GM19438 (cell line): ENCODE measurements at regions not wholly inside any gene's neighbourhood (a gene's known extent, or its start where the extent isn't known, plus 50 kb on each side); places are given as distances from the start of the nearest gene placed in this dataset.

Experiments
- ATAC-seq: cut with Tn5 transposase; IDR thresholded peaks from one replicate; pipeline ENCODE4 v1.9.1; 2021; ENCODE audit warnings: low read depth; ENCODE audit not compliant: unreplicated experiment

DNA sequence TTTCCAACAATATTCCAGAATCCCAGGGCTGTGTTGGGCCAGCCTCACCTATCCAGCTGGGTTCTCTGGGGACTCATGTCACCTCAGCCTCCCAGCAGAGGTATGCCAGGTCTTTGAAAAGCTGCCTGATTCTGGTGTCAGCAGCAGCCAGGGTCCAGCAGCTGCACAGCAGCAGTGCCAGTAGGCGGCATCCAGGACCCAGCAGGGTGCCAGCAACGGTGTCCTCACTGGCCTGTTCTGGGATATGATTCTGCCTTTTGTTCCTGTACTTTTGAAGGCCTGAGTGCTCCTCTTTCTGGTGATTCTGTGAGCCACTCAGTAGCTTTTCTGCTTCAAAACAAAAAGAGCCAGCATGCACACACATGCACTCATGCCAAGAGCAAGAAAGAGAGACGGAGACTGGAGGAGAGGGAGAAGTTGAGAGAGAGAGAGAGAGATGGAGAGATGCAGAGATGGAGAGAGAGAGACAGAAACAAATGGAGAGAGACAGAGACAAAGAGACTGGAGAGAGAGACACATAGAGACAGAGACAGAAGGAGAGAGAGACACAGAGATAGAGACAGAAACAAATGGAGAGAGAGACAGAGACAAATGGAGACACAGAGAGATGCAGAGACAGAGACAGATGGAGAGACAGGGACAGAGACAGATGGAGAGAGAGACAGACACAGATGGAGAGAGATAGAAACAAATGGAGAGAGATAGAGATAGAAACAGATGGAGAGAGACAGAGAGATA lies 205.7 kb downstream of the UACA start:
- no peak for ATAC-seq

DNA sequence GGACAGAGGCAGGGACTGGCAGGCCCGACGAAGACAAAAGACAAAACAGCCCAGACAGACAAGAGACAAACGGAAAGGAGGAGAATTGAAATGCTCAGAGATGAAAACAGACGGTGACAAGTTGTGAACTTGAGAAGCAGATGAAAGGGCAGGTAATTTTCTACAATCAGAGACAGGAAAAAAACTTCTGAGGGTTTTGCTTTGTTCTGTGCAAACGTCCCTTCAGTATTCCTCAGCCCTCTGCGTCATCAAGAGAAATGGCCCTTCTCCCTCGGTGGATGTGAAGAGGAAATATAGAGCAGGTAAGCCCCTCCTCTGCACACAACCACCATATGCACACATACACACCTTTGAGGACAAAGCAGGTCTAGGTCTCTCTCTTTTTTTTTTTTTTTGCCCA lies 206.6 kb downstream of the UACA start:
- ATAC-seq: no peak

DNA sequence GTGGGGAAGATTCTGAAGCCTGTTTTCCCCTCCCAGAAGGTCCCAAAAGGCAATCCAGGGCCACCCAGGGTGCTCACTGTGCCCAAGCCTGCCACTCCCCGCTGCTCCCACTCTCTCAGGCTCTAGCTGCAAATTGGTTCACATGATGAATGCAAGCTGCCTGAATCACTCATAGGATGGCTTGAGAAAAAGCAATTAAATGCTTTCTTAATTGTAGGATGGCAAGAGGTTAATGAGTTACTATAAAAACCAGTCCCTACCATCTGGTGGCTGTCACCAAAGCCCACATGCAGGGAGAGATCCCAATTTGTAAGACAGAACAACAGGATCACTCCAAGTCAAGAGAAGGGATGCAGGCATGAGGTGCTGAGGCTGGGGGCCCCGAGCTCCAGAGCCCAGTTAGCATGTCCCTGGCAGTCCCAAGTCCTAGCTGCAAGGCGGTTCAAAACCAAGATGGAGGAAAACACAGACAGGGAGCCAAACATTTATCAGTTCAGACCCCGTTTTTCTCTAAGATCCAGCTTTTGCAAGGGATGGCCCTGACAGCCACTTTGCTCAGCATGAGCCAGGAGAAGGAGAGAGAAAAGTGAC lies 207.1 kb downstream of the UACA start:
- ATAC-seq: no peak

DNA sequence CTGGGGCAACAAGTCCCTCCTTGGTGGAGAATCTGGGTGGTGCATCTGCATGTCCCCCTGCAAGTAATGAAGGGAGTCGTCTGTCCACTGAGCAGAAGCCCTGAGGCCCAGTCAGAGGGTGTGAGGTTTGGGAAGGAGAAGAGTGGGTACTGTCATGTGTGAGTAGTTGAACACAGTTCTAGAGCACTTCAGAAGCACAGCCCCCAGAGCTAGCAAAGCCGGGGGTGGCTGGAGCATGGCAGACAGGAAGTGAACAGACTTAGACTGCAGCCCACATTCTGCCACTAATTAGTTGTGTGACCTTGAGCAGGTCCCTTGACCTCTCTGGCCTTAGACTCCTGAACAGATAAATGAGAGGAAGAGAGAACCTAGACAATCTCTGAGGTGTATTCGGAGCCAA lies 207.6 kb downstream of the UACA start:
- ATAC-seq: no peak

DNA sequence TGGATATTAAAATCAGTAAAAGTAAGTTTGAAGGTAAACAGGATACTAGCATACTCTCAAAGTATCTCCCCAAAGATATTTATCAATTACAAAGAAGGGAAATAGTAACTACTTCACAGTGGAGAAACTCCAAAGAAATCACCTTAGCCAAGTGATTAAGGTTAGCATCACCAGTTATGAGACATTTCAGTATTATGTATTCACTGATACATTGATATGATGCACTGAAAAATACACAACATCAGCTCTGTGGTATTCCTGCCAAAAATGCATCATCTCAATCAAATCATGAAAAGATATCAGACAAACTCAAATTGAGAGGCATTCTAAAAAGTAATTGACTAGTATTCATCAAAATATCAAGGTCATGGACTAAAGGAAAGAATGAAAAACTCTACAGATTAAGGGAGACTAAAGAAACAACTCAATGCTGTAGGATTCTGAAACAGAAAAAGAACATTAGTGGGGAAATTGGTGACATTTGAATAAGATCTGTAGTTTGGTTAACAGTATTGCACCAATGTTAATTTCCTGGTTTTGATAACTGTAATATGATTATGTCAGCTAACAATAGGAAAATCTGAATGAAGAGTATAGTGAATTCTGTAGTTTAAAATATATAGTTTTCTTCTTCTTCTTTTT lies 215.4 kb downstream of the UACA start:
- ATAC-seq: no peak

DNA sequence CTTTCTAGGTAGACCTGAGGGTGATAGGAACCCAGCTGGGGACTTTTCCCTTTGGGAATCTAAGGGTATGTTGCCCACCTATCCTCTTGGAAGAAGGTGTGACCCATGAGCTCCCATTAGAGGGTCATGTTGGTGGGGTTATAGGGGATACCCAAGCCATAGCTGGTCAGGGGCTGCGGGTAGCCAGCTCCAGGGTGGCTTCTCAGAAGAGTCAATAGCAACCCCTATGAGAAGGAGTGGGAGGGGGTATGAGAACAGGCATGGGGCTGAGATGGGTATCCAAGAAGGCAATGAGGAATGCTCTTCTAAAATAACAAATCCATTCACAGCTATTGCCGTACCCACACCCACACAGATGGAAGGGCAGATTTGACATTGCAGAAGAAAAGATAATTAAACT lies 217.8 kb downstream of the UACA start:
- no peak for ATAC-seq

DNA sequence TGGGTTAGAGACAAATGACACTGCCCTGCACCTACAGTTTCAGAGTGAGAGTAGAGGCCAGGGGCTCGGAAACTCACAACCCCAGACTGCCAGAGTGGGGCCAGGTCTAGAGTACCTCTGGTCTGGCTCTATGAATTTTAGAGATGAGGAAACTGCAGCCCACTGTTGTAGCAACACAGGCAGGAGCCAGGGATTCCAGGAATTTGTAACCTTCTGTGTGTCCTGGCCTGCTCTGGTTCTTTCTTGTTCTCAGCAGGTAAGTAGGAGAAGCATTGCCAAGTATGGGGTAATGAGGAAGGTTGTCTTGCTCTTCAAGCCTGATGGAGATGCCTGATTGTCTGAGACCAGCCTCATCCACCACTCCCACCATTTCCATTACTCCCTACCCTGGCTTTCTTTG lies 221.8 kb downstream of the UACA start:
- ATAC-seq: no peak

DNA sequence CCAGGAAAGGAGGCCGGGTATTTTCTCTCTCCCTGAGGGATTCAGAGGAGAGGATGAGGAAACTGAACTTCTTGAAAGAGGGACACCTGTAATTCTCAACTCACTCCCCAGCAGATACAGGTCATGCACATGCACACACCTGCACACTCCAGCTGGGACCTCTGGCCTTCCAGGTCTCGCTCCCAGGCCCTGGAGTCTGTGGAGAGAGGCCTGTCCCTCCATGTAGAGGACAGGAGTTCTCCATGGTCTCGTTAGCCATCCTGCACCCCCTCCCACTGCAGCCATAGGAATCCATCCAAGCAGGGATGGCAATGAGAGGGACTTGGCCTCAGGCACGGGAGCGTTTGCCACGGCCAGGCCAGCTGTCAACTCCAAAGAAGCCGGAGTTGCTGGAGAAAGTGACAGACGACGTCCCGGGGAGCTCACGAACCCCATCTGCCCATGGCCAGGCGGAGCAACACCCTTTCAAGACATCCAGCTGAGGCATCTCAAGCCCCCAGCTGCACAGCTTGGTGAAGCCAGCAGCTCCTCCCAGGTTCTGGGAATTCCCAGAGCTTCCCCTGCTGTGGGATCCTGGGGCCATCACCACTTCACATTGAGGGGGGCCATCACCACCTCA lies 223.3 kb downstream of the UACA start:
- no peak for ATAC-seq

DNA sequence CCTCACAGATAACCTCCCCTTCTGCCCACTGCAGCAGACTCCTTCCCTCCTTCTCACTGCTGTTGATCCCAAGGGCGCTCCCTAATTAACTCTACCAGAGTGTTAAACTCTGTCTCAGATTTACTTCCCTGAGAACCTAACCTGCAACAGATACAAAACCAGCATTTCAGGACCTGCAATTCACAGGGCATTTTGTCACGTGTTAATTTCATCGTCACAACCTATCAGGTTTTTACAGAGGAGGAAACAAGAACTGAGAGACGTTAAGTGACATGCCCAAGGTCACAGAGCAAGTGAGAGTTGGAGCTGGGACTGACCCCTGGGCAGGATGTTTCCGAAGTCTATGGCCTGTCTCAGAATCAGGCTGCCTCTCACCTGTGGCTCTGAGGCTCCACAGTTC lies 223.9 kb downstream of the UACA start:
- no peak for ATAC-seq

DNA sequence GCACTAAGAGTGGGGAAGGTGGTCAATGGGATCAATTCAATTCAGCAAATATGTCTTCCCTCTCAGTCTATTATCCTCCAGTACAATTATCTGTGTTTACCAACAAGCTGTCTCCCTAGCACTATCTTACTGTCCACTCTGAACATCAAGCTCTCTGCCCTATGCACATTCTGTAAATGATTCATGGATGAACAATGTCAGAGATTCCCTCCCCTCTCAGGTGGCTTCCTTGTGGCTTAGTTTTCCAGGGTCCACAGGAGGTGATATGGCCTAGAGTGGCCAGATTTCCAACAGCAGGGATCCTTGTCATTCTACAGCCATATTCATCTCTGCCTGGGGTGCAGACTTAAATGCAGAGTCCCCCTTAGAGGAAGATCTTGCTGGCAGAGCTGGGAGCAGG lies 225.1 kb downstream of the UACA start:
- ATAC-seq: no peak

DNA sequence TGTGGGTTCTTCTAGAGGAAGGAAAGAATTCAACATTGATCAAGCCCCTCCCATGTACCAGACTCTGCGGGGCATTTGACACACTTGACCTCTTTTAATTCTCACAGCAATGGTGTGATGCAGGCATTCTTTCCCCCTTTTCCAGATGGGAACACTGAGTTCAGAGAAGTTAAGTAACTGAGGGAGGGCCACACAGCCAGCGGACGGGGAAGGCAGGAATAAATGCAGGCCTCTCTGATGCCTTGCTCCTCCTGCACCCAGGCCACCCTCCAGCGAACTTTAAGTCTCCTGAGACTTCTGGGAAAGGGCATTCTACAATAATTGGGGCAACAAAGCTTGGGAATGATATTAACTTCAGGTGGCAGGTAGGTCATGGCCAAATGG lies 227.4 kb downstream of the UACA start:
- no peak for ATAC-seq

DNA sequence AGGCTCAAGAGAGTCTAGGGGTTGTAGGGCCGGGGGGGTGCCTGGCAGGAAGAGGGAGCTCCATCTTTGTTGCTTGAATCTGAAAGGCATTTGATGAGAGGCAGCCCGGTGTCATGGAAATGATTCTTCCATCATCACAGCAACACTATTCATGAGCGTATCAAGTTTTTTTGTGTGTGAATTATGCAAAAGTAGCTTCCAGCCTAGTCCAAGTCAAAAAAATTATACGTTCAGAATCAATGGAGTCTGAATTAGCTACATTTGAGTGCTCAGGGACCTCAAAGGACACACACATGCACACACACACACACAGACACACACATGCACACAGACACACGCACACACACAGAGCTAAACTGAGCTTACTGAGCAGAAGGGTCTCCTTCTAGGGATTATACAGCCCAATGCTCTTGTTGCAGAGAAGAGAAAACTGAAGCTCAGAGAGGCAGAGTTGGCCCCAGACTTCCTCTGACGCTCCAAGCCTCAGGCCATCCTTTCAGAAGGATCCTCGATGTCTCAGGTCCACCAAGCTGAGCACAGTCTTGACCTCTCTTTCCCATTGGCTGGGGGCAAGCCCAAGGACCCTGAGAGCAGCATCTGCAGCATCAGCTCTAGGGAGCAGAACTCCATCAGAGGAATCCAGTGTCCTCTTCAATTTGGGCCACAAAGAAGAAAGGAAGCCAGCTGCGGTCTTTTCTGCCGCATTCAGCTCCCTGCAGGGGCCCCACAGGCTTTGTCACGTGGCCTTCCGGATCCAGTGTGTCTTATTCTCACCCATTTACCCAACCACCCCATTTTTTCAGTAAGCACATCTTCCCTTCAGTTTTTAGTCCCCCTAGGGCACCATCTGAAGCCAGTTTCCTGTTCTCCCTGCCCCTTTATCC lies 228.0 kb downstream of the UACA start:
- no peak for ATAC-seq

DNA sequence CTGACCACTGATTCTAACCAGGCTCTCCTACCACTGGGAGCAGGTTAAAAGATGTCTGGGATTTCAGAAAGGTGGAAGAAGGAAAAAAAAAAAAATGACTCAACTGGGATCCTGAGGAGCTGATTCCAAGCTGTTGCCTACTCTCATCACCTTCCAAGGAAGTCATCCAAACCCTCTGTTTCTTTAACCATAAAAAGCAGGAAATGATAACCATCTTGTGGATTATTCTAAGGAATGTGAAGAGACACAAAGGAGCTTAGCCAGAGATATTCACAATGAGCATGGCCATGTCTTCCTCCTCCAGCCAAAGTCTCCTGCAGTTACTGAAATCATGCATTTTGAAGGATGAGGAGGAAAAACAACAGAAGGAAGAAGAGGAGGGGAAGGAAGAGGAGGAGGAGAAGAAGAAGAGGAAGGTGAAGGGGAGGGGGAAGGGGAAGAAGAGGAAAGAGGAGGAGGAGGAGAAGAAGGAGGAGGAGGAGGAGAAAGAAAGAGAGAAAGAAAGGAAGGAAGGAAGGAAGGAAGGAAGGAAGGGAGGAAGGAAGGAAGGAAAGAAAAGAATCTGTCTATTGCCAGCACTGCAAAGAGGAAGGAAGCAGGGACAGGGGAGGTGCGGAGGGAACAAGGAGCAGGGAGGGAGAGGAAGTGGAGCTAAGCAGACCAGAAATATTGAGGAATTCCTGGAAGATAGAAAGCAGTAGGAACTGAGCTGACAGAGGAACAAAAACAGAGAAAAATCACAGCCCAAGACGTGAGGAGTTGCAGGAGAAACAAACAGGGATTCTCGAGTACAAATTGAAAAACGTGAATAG lies 229.2 kb downstream of the UACA start:
- no peak for ATAC-seq

DNA sequence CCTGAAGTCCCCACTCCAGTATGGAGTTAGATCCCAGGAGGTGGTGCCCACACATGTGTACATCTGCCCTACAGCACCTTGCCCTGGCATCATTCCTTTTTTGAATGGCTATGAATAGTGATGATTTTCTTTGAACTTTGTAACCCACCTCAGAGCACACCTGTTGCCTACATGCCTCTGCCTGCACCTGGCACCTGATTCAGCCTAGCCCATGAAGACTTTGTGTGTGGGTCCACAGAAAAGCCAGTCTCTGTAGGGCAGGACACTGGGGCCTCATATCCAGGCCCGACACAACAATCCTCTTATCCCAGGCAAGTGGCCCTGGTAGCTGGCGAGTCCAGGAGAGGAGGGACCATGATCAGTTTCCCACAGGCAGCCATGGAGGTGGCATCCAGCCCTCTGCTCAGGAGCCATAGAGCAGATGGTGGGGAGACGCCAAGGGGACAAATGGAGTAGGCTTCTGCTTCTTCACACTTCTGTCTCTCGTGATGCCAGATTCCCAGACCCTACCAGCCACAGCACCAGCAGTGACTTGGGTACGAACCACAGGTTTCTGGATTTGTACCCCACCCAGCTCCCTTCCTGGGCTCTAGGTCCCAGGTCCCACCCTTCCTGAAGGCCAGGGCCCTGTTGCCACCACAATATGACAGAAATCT lies 230.7 kb downstream of the UACA start:
- ATAC-seq: no peak

DNA sequence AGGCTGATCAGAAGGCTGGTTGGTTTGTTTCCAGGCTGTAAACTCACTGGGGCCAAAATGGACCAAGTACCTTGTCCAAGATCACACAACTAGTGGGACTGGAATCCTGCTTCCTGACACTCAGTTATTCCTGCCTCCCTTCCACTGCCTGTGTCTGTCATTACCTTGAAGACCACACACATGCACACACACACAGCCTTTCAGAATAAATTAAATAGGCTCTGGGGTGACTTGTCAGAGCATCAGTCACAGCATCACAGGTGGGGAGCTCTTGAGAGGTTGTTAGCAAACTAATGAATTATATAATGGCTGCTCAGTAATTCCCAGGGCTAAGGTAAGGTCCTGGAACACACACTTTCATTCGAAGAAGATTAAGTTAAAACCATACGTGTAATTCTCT lies 231.8 kb downstream of the UACA start:
- no peak for ATAC-seq

DNA sequence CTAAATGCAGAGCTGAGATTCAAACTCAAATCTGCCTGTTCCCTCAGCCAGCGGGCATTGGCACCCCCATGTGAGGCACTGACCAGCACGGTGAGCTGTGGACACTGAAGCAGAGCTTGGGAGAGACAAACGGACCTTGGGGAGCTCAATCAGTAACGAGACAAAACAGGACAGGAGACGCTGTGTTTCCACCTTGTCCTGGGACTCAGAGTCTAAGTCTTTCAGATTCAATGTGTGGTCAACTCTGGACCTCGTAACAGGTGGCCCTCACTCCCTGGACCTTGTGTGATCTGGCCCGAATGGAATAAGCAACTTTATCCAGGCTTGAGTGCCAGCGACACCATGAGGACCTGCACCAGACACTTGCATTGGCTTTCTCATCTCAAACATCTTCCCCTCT lies 232.5 kb downstream of the UACA start:
- ATAC-seq: no peak

DNA sequence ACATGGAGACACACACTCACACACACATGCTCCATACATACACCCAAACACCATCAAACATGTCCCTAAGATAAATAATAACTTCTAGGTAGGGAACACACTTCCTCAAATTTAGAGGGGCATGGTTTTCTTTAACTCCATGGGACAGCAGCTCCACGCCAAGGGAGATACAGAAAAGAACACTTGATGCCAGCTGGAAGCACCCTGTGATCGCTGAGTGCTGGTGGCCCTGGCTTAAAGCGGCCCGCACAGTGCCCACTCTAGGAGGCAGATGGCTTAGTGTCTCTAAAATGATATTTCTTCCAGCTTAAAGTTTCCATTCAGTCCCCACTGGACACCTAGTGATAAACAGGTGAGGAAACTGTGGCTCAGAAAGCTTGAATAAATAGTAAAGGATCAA lies 232.9 kb downstream of the UACA start:
- no peak for ATAC-seq

DNA sequence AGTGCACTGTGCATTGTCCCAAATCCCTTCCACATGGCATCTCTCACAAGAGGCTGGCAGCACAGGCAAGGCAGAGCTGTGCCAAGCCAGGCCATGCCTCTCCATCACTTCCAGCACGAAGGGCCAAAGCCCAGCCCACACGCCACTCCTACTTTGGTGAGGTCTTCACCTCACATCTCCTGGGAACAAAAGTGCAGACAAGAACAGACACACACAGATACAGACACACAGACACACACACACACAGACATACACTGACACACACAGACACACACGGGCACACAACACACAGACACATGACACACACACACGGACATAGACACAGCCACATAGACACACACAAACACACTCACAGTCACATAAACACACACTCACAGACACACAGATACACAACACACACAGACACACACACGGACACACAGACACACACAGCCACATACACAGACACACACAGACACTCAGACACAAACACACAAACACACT lies 233.3 kb downstream of the UACA start:
- no peak for ATAC-seq

DNA sequence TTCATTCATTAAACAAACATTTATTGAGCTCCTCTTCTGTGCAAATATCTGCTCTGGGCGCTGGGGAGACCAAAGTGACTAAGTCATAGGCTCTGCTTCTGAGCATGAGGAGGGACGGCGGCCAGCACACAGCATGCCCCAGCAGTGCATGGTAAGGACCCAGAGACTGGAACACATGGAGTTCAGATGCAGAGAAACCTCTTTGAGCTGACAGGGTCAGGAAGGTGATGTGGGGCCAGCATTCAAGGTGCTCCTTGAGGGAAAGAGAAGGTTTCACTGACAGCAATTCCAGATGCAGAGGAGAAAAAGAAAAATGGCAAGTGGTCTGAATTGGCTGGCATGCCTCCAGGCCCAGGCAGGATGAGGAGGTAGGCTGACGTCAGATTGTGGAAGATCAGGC lies 234.5 kb downstream of the UACA start:
- ATAC-seq: no peak
